T-cell (primary cell): ENCODE measurements at regions not wholly inside any gene's neighbourhood (a gene's known extent, or its start where the extent isn't known, plus 50 kb on each side); places are given as distances from the start of the nearest gene placed in this dataset.

Source experiments
- ATAC-seq, 4 experiments: fragments of 200-7000 bp in 3 of 4; fragments of 150-1000 bp in 1 of 4; cut with Tn5 transposase; replicated peaks in 1 of 4; 1 replicate in 3 of 4; 2 replicates in 1 of 4; pipeline ENCODE4 v1.10.0; 2021; ENCODE audit warnings: moderate library complexity in 3 of 4, mild to moderate bottlenecking in 2 of 4, moderate number of reproducible peaks in 1 of 4
- CTCF ChIA-PET, 2 donors: fragments of 300-600 bp; sonication (Branson Sonifier 250); formaldehyde crosslinking; loops; one replicate each; lab custom pipeline; 2022; ENCODE audit warnings: antibody characterized with exemption in 2 of 2; lab: Charles Lee
- POLR2A ChIA-PET, 2 donors: fragments of 300-600 bp; sonication (Branson Sonifier 250); formaldehyde crosslinking; loops; one replicate each; lab custom pipeline; 2022; ENCODE audit warnings: antibody characterized with exemption in 2 of 2; lab: Charles Lee
- DNase-seq, 35 experiments: peaks; one replicate each; pipeline versions ENCODE4 v3.0.0 to v3.0.0-alpha.2; 2013 to 2023
- H3K27ac ChIP-seq: one replicate; pipeline ENCODE4 v1.5.1; 2013; ENCODE audit warnings: low read length
- H3K27me3 ChIP-seq, 2 experiments: replicated peaks in 1 of 2; 1 replicate in 1 of 2; 2 replicates in 1 of 2; pipeline versions ENCODE4 v1.6.1 to v1.7.0; 2013; ENCODE audit warnings: low read length in 1 of 2, mixed read lengths in 1 of 2; ENCODE audit not compliant: control insufficient read depth in 2 of 2, insufficient read depth in 2 of 2; ENCODE audit errors: extremely low read depth in 1 of 2
- H3K36me3 ChIP-seq, 2 donors: 1 replicate in 1 of 2; 2 replicates in 1 of 2; pipeline versions ENCODE4 v1.6.1 to v1.7.0; 2013; ENCODE audit warnings: low read length in 1 of 2; ENCODE audit not compliant: control insufficient read depth in 2 of 2, insufficient read depth in 1 of 2; ENCODE audit errors: extremely low read depth in 1 of 2
- H3K4me1 ChIP-seq, 2 experiments: 1 replicate in 1 of 2; 2 replicates in 1 of 2; pipeline versions ENCODE4 v1.6.1 to v1.7.0; 2013; ENCODE audit warnings: low read length in 2 of 2, mixed read lengths in 1 of 2; ENCODE audit not compliant: insufficient read depth in 2 of 2, control insufficient read depth in 1 of 2; ENCODE audit errors: extremely low read depth in 1 of 2
- H3K4me3 ChIP-seq, 2 donors: 1 replicate in 1 of 2; 2 replicates in 1 of 2; pipeline versions ENCODE4 v1.5.1 to v1.7.0; 2013; ENCODE audit warnings: mild to moderate bottlenecking in 2 of 2, low read length in 1 of 2, moderate library complexity in 1 of 2; ENCODE audit not compliant: control insufficient read depth in 1 of 2; ENCODE audit errors: extremely low read depth in 1 of 2
- H3K9me3 ChIP-seq: 2 replicates; pipeline ENCODE4 v1.7.0; 2013
- H3K27ac Mint-ChIP-seq, 2 donors: one replicate each; pipeline ENCODE4 v1.8.0; 2020 to 2021; ENCODE audit warnings: mild to moderate bottlenecking in 2 of 2, mixed read lengths in 2 of 2
- H3K27me3 Mint-ChIP-seq, 2 donors: one replicate each; pipeline ENCODE4 v1.8.0; 2021 to 2022; ENCODE audit warnings: mixed read lengths in 2 of 2
- H3K36me3 Mint-ChIP-seq: one replicate; pipeline ENCODE4 v1.8.0; 2021; ENCODE audit warnings: mixed read lengths
- H3K4me1 Mint-ChIP-seq, 3 donors: one replicate each; pipeline ENCODE4 v1.8.0; 2020 to 2022; ENCODE audit warnings: mixed read lengths in 3 of 3, mild to moderate bottlenecking in 1 of 3
- H3K4me3 Mint-ChIP-seq, 3 donors: one replicate each; pipeline ENCODE4 v1.8.0; 2020 to 2022; ENCODE audit warnings: mild to moderate bottlenecking in 3 of 3, mixed read lengths in 3 of 3, moderate library complexity in 3 of 3
- H3K9me3 Mint-ChIP-seq, 3 donors: one replicate each; pipeline ENCODE4 v1.8.0; 2020 to 2022; ENCODE audit warnings: mixed read lengths in 3 of 3
- WGBS: methylation state at CpG from one replicate; pipeline ENCODE4 v1.1.5; 2013; ENCODE audit warnings: missing lambda C conversion rate; ENCODE audit not compliant: insufficient coverage; 5-methylcytosine and 5-hydroxymethylcytosine counted together

DNA sequence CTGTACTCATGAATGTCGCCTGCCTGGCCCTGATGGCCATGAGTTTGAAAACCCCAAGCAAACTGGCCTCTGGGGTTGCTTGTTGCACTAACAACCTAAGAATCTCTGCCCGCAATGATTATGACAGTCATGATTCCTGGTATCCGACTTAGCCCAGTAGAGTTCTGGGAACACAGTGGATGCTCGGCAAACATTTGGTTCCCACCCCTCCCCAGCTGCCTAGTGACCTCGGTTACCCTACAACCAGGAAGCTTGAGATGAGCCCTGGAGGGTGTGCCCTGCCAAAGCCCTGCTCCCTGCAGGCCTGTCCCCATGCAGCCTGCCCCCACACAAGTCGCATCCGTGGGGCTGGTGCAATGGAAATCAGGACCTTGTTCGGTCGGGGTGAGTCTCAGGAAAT is 76.0 kb upstream of the ZBTB40 start:
- Mint-ChIP-seq H3K27me3 (peaks cover 3 to 6% of the 10 kb centered on the region in 2 donors), H3K9me3 (peaks cover 0 to 5% (median 4%) of the 10 kb centered on the region in 3 donors), H3K4me3 (no peak overlapping the region), H3K27ac (no peak overlapping the region), H3K4me1 (no peaks in the 10 kb centered on the region), H3K36me3 (no peaks in the 10 kb centered on the region)
- H3K27ac ChIP-seq: no peak overlapping the region
- ChIA-PET CTCF (no interaction called here), POLR2A (no interaction called here)
- no peak for DNase-seq
- H3K36me3 ChIP-seq: no peaks in the 10 kb centered on the region
- ATAC-seq: no peak
- WGBS: 69% methylated on average over 9 of the region's 9 CpGs
- no peaks in the 10 kb centered on the region for H3K9me3 ChIP-seq
- peaks cover 0 to 29% of the 10 kb centered on the region in 2 experiments for H3K27me3 ChIP-seq
- H3K4me3 ChIP-seq: no peak overlapping the region
- no peaks in the 10 kb centered on the region for H3K4me1 ChIP-seq

GRCh38 chr1:22376001-22376400 is 75.7 kb upstream of the ZBTB40 start:
- no peaks in the 10 kb centered on the region for H3K4me1 Mint-ChIP-seq
- WGBS: 81% methylated on average over 3 of the region's 5 CpGs
- H3K4me3 ChIP-seq: no peak overlapping the region
- H3K4me1 ChIP-seq: no peaks in the 10 kb centered on the region
- no peaks in the 10 kb centered on the region for H3K36me3 Mint-ChIP-seq
- ChIA-PET CTCF (no interaction called here), POLR2A (no interaction called here)
- H3K27me3 Mint-ChIP-seq: peaks cover 7 to 8% of the 10 kb centered on the region in 2 donors
- no peak overlapping the region for H3K27ac ChIP-seq
- DNase-seq (no peak), ATAC-seq (no peak)
- H3K9me3 Mint-ChIP-seq: peaks cover 0 to 5% (median 4%) of the 10 kb centered on the region in 3 donors
- no peaks in the 10 kb centered on the region for H3K9me3 ChIP-seq
- no peak overlapping the region for H3K4me3 Mint-ChIP-seq
- peaks cover 0 to 29% of the 10 kb centered on the region in 2 experiments for H3K27me3 ChIP-seq
- H3K27ac Mint-ChIP-seq: no peak overlapping the region
- H3K36me3 ChIP-seq: no peaks in the 10 kb centered on the region

- no peaks in the 10 kb centered on the region for H3K4me1 ChIP-seq
- no peak overlapping the region for H3K27ac ChIP-seq
- Mint-ChIP-seq H3K27me3 (peaks cover 5 to 9% of the 10 kb centered on the region in 2 donors), H3K36me3 (no peaks in the 10 kb centered on the region), H3K4me3 (no peak overlapping the region), H3K27ac (no peak overlapping the region), H3K4me1 (no peaks in the 10 kb centered on the region), H3K9me3 (peaks cover 0 to 5% (median 4%) of the 10 kb centered on the region in 3 donors)
- ChIA-PET CTCF (no interaction called here), POLR2A (no interaction called here)
- no peak for ATAC-seq
- 85% methylated on average over 8 of the region's 8 CpGs for WGBS
- H3K4me3 ChIP-seq: no peak overlapping the region
- H3K36me3 ChIP-seq: no peaks in the 10 kb centered on the region
- no peak for DNase-seq
- peaks cover 0 to 31% of the 10 kb centered on the region in 2 experiments for H3K27me3 ChIP-seq
- no peaks in the 10 kb centered on the region for H3K9me3 ChIP-seq
Measured at GRCh38 chr1:22376546-22376945, 75.1 kb upstream of the ZBTB40 start.

GRCh38 chr1:22376976-22377375 is 74.7 kb upstream of the ZBTB40 start:
- 67% methylated on average over 1 of the region's 3 CpGs for WGBS
- Mint-ChIP-seq H3K27ac (no peak overlapping the region), H3K36me3 (no peaks in the 10 kb centered on the region), H3K27me3 (peaks cover 5 to 9% of the 10 kb centered on the region in 2 donors), H3K4me1 (no peaks in the 10 kb centered on the region), H3K9me3 (peaks cover 0 to 5% (median 4%) of the 10 kb centered on the region in 3 donors), H3K4me3 (no peak overlapping the region)
- no peak overlapping the region for H3K27ac ChIP-seq
- H3K4me1 ChIP-seq: no peaks in the 10 kb centered on the region
- H3K4me3 ChIP-seq: no peak overlapping the region
- POLR2A ChIA-PET: no interaction called here
- H3K27me3 ChIP-seq: peaks cover 0 to 29% of the 10 kb centered on the region in 2 experiments
- DNase-seq: no peak
- H3K9me3 ChIP-seq: no peaks in the 10 kb centered on the region
- ATAC-seq: no peak
- H3K36me3 ChIP-seq: no peaks in the 10 kb centered on the region
- CTCF ChIA-PET: no interaction called here

DNA sequence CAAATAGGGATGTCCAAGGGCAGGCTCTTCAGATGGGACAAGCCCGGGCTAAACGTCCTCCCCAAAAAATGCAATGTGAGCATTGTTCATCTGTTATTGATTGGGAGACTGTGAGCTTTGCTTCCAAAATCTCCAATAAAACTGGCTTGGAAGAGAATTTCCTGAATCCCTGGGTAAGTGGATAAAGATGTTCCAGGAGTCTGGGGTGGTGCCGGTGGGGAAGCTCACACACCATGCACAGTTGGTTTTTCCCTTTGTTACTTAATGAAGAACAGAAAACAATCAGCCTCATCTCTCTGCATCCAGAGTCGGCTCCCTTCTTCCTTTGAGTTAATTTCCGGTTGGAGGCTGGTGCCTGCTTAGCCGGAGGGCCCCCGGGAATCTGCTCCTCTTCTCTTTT is 72.1 kb upstream of the ZBTB40 start:
- no peaks in the 10 kb centered on the region for H3K4me1 ChIP-seq
- no peak overlapping the region for H3K4me3 ChIP-seq
- whole genome bisulfite sequencing: no CpG with 5 or more reads among the region's 7 CpGs
- Mint-ChIP-seq H3K4me1 (no peaks in the 10 kb centered on the region), H3K27me3 (peaks cover 19% of the 10 kb centered on the region in 2 donors), H3K9me3 (no peaks in the 10 kb centered on the region), H3K4me3 (no peak overlapping the region), H3K27ac (no peak overlapping the region), H3K36me3 (no peaks in the 10 kb centered on the region)
- no peak overlapping the region for H3K27ac ChIP-seq
- H3K27me3 ChIP-seq: peaks cover 0 to 27% of the 10 kb centered on the region in 2 experiments
- POLR2A ChIA-PET: no interaction called here
- H3K36me3 ChIP-seq: no peaks in the 10 kb centered on the region
- no peak for ATAC-seq
- DNase-seq: no peak
- no peaks in the 10 kb centered on the region for H3K9me3 ChIP-seq
- CTCF ChIA-PET: no interaction called here

- Histone ChIP-seq H3K4me1 (no peaks in the 10 kb centered on the region), H3K9me3 (no peaks in the 10 kb centered on the region), H3K27me3 (peaks cover 0 to 31% of the 10 kb centered on the region in 2 experiments), H3K27ac (no peak overlapping the region), H3K36me3 (no peaks in the 10 kb centered on the region), H3K4me3 (no peak overlapping the region)
- WGBS: 87% methylated on average over 3 of the region's 10 CpGs
- DNase-seq (no peak), ATAC-seq (no peak)
- Mint-ChIP-seq H3K4me3 (no peak overlapping the region), H3K4me1 (no peaks in the 10 kb centered on the region), H3K9me3 (no peaks in the 10 kb centered on the region), H3K36me3 (no peaks in the 10 kb centered on the region), H3K27me3 (peaks cover 21 to 24% of the 10 kb centered on the region in 2 donors), H3K27ac (no peak overlapping the region)
- ChIA-PET POLR2A (no interaction called here), CTCF (no interaction called here)
Measured at GRCh38 chr1:22380024-22380785, 71.4 kb upstream of the ZBTB40 start.
